Omental fat pad (tissue), 3 donors: ENCODE measurements at regions not wholly inside any gene's neighbourhood (a gene's known extent, or its start where the extent isn't known, plus 50 kb on each side); places are given as distances from the start of the nearest gene placed in this dataset.

Experiments
- ATAC-seq: fragments of 150-250 bp; one replicate; pipeline ENCODE4 v1.9.1; 2016; ENCODE audit warnings: mild to moderate bottlenecking, moderate library complexity; ENCODE audit not compliant: low FRiP score
- DNase-seq: peaks from one replicate; pipeline ENCODE4 v3.0.0-alpha.2; 2019; ENCODE audit warnings: low spot score
- CTCF ChIP-seq, 3 donors: fragments of 450-650 bp; IDR thresholded peaks; one replicate each; pipeline ENCODE4 v1.5.1; 2016 to 2017; ENCODE audit warnings: antibody characterized with exemption in 3 of 3, mild to moderate bottlenecking in 3 of 3, moderate library complexity in 2 of 3

- no peak for TF ChIP-seq CTCF (IDR thresholded peaks at IDR 0.05)
- ATAC-seq, result no peak
Measured at GRCh38 chr2:129181963-129182362, 797.5 kb upstream of the RAB6C start.

GRCh38 chr2:129187343-129187742 lies 792.1 kb upstream of the RAB6C start:
- DNase-seq, result no peak
- TF ChIP-seq CTCF (IDR thresholded peaks at IDR 0.05), result no peak
- ATAC-seq, result no peak

More at GRCh38 chr2:129181963-129182362, 797.5 kb upstream of the RAB6C start:
- no peak for DNase-seq

- ATAC-seq (no peak), DNase-seq (no peak)
- no peak for TF ChIP-seq CTCF (IDR thresholded peaks at IDR 0.05)
Measured at GRCh38 chr2:129188451-129188850, 791.0 kb upstream of the RAB6C start.

GRCh38 chr2:129189617-129190319 lies 789.7 kb upstream of the RAB6C start:
- TF ChIP-seq CTCF (IDR thresholded peaks at IDR 0.05), result no peak
- no peak for ATAC-seq
- DNase-seq, result no peak

- DNase-seq, result no peak
- ATAC-seq, result no peak
- TF ChIP-seq CTCF (IDR thresholded peaks at IDR 0.05), result no peak
Measured at GRCh38 chr2:129190494-129190893, 789.0 kb upstream of the RAB6C start.

- DNase-seq (no peak), ATAC-seq (no peak)
- no peak for TF ChIP-seq CTCF (IDR thresholded peaks at IDR 0.05)
Measured at GRCh38 chr2:129191530-129191929, 787.9 kb upstream of the RAB6C start.

GRCh38 chr2:129192117-129192516 lies 787.3 kb upstream of the RAB6C start:
- DNase-seq (no peak), ATAC-seq (no peak)
- TF ChIP-seq CTCF (IDR thresholded peaks at IDR 0.05), result no peak
